OCI-LY7 (cell line): ENCODE measurements at regions not wholly inside any gene's neighbourhood (a gene's known extent, or its start where the extent isn't known, plus 50 kb on each side); places are given as distances from the start of the nearest gene placed in this dataset.

Source experiments
- EZH2phosphoT487 ChIP-seq: fragments of 200-600 bp; sonication (generic); IDR thresholded peaks from 2 replicates; pipeline ENCODE4 v1.6.1; 2018; ENCODE audit warnings: low read depth, borderline replicate concordance, mild to moderate bottlenecking, mixed run types, antibody characterized with exemption, low read length, moderate library complexity, mixed read lengths
- TF ChIP-seq, protein P1 (sequence below): fragments of 200-600 bp; sonication (generic); conservative IDR thresholded peaks from 2 replicates; pipeline ENCODE4 v1.5.1; 2014; ENCODE audit warnings: mild to moderate bottlenecking, antibody characterized with exemption, low read length, moderate library complexity, mixed read lengths

- TF ChIP-seq, protein P1, sequence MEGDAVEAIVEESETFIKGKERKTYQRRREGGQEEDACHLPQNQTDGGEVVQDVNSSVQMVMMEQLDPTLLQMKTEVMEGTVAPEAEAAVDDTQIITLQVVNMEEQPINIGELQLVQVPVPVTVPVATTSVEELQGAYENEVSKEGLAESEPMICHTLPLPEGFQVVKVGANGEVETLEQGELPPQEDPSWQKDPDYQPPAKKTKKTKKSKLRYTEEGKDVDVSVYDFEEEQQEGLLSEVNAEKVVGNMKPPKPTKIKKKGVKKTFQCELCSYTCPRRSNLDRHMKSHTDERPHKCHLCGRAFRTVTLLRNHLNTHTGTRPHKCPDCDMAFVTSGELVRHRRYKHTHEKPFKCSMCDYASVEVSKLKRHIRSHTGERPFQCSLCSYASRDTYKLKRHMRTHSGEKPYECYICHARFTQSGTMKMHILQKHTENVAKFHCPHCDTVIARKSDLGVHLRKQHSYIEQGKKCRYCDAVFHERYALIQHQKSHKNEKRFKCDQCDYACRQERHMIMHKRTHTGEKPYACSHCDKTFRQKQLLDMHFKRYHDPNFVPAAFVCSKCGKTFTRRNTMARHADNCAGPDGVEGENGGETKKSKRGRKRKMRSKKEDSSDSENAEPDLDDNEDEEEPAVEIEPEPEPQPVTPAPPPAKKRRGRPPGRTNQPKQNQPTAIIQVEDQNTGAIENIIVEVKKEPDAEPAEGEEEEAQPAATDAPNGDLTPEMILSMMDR = no peak
- TF ChIP-seq EZH2phosphoT487 = no peak
Measured at GRCh38 chr3:59611649-59612443, 562.0 kb upstream of the CFAP20DC start.
